IMR-90 (cell line): ENCODE measurements at regions not wholly inside any gene's neighbourhood (a gene's known extent, or its start where the extent isn't known, plus 50 kb on each side); places are given as distances from the start of the nearest gene placed in this dataset.

Experiments
- ATAC-seq: fragments of 200-7000 bp; cut with Tn5 transposase; 2 replicates; pipeline ENCODE4 v1.9.1; 2020; ENCODE audit warnings: low read depth, mild to moderate bottlenecking, moderate library complexity
- BruUV-seq: library from RNA; stranded (reverse); fragments of 400-500 nt; replicated peaks from 2 replicates; lab custom pipeline; 2021; lab: Mats Ljungman, UMichigan
- CTCF ChIA-PET: fragments of 300-600 bp; formaldehyde crosslinking; extraction: SDS; loops from one replicate; lab custom pipeline; 2021; ENCODE audit warnings: antibody characterized with exemption; lab: Yijun Ruan, JAX
- POLR2A ChIA-PET: fragments of 300-600 bp; sonication (Branson Sonifier 250); formaldehyde crosslinking; loops from one replicate; lab custom pipeline; 2022; ENCODE audit warnings: antibody characterized with exemption; ENCODE audit not compliant: unreplicated experiment; lab: Charles Lee
- DNase-seq: peaks from one replicate; pipeline ENCODE4 v3.0.0; 2013
- H2AFZ ChIP-seq: replicated peaks from 2 replicates; pipeline ENCODE3; 2013; ENCODE audit warnings: low read length, mild to moderate bottlenecking; ENCODE audit not compliant: poor library complexity
- H2AK5ac ChIP-seq: 2 replicates; pipeline ENCODE4 v1.6.1; 2013; ENCODE audit warnings: low read depth, low read length, inconsistent platforms
- H2AK9ac ChIP-seq: replicated peaks from 2 replicates; pipeline ENCODE3; 2013; ENCODE audit warnings: mild to moderate bottlenecking, low read depth, low read length, moderate library complexity; ENCODE audit not compliant: poor library complexity
- H2BK120ac ChIP-seq: 2 replicates; pipeline ENCODE4 v1.6.1; 2013; ENCODE audit warnings: low read depth, low read length, inconsistent platforms
- H2BK15ac ChIP-seq: 3 replicates; pipeline ENCODE4 v1.6.1; 2013; ENCODE audit warnings: low read depth, low read length, inconsistent platforms
- H2BK20ac ChIP-seq: 2 replicates; pipeline ENCODE4 v1.6.1; 2013; ENCODE audit warnings: low read depth, mild to moderate bottlenecking, inconsistent platforms, low read length, moderate library complexity
- H2BK5ac ChIP-seq: 2 replicates; pipeline ENCODE4 v1.6.1; 2013; ENCODE audit warnings: mild to moderate bottlenecking, low read depth, low read length, inconsistent platforms; ENCODE audit not compliant: poor library complexity, severe bottlenecking
- H3K14ac ChIP-seq: replicated peaks from 2 replicates; pipeline ENCODE4 v1.6.1; 2013; ENCODE audit warnings: low read depth, low read length, inconsistent platforms
- H3K18ac ChIP-seq: 2 replicates; pipeline ENCODE4 v1.6.1; 2013; ENCODE audit warnings: low read depth, low read length, control low read depth
- H3K23ac ChIP-seq: 2 replicates; pipeline ENCODE4 v1.6.1; 2013; ENCODE audit warnings: low read depth, low read length, inconsistent platforms
- H3K27ac ChIP-seq: 2 replicates; pipeline ENCODE4 v1.5.1; 2013; ENCODE audit warnings: mild to moderate bottlenecking, control low read depth, low read length; ENCODE audit not compliant: insufficient read depth
- H3K27me3 ChIP-seq: 2 replicates; pipeline ENCODE4 v1.6.1; 2013; ENCODE audit warnings: low read length; ENCODE audit not compliant: control insufficient read depth, insufficient read depth
- H3K36me3 ChIP-seq: 2 replicates; pipeline ENCODE4 v1.6.1; 2013; ENCODE audit warnings: low read length, mixed read lengths; ENCODE audit not compliant: control insufficient read depth, insufficient read depth
- H3K4ac ChIP-seq: 2 replicates; pipeline ENCODE4 v1.6.1; 2013; ENCODE audit warnings: low read depth, low read length, inconsistent platforms
- H3K4me1 ChIP-seq: 2 replicates; pipeline ENCODE4 v1.6.1; 2013; ENCODE audit warnings: low read length, mixed read lengths; ENCODE audit not compliant: control insufficient read depth, insufficient read depth
- H3K4me2 ChIP-seq: 2 replicates; pipeline ENCODE4 v1.6.1; 2013; ENCODE audit warnings: low read depth, mild to moderate bottlenecking, control low read depth, low read length, moderate library complexity
- H3K4me3 ChIP-seq: 2 replicates; pipeline ENCODE4 v1.5.1; 2013; ENCODE audit warnings: low read depth, mild to moderate bottlenecking, control low read depth, low read length, moderate library complexity; ENCODE audit not compliant: insufficient read depth
- H3K56ac ChIP-seq: 2 replicates; pipeline ENCODE4 v1.6.1; 2013; ENCODE audit warnings: low read length, inconsistent platforms; ENCODE audit not compliant: insufficient read depth; ENCODE audit errors: extremely low read depth
- H3K79me1 ChIP-seq, 2 experiments: 2 replicates each; pipeline ENCODE4 v1.6.1; 2013; ENCODE audit warnings: low read length in 2 of 2, inconsistent platforms in 1 of 2, low read depth in 1 of 2
- H3K9ac ChIP-seq: 2 replicates; pipeline ENCODE4 v1.6.1; 2013; ENCODE audit warnings: low read depth, low read length, control low read depth
- H3K9me1 ChIP-seq: 2 replicates; pipeline ENCODE4 v1.6.1; 2013; ENCODE audit warnings: low read length, inconsistent platforms; ENCODE audit not compliant: insufficient read depth
- H3K9me3 ChIP-seq: 2 replicates; pipeline ENCODE4 v1.6.1; 2013; ENCODE audit warnings: low read length; ENCODE audit not compliant: control insufficient read depth, insufficient read depth
- H4K20me1 ChIP-seq: 2 replicates; pipeline ENCODE4 v1.6.1; 2013; ENCODE audit warnings: low read length, inconsistent platforms; ENCODE audit not compliant: insufficient read depth
- H4K5ac ChIP-seq: 2 replicates; pipeline ENCODE4 v1.6.1; 2013; ENCODE audit warnings: mild to moderate bottlenecking, low read depth, low read length, control low read depth
- H4K8ac ChIP-seq, 2 experiments: 2 replicates each; pipeline ENCODE4 v1.6.1; 2013; ENCODE audit warnings: low read depth in 2 of 2, low read length in 2 of 2, control low read depth in 1 of 2, inconsistent platforms in 1 of 2
- H4K91ac ChIP-seq: 2 replicates; pipeline ENCODE4 v1.6.1; 2013; ENCODE audit warnings: low read depth, low read length, inconsistent platforms; ENCODE audit not compliant: insufficient read depth
- BHLHE40 ChIP-seq: fragments of 150-350 bp; IDR thresholded peaks from 2 replicates; pipeline ENCODE4 v1.6.1; 2016; ENCODE audit warnings: mild to moderate bottlenecking, low read depth, low read length
- CEBPB ChIP-seq: IDR thresholded peaks from 2 replicates; pipeline ENCODE4 v1.6.1; 2012; ENCODE audit warnings: low read depth, low read length, improper control_type of control experiment
- CHD1 ChIP-seq: IDR thresholded peaks from 2 replicates; pipeline ENCODE4 v1.6.1; 2012; ENCODE audit warnings: low read depth, low read length, improper control_type of control experiment
- ELK1 ChIP-seq: fragments of 150-350 bp; IDR thresholded peaks from 2 replicates; pipeline ENCODE4 v1.6.1; 2016; ENCODE audit warnings: low read depth, mild to moderate bottlenecking, low read length, moderate library complexity, borderline replicate concordance
- MXI1 ChIP-seq: IDR thresholded peaks from 2 replicates; pipeline ENCODE4 v1.6.1; 2012; ENCODE audit warnings: low read depth, mild to moderate bottlenecking, low read length, moderate library complexity, borderline replicate concordance
- POLR2A ChIP-seq: IDR thresholded peaks from 2 replicates; pipeline ENCODE4 v1.6.1; 2012; ENCODE audit warnings: mild to moderate bottlenecking, low read depth, low read length
- RAD21 ChIP-seq: IDR thresholded peaks from 2 replicates; pipeline ENCODE4 v1.6.1; 2012; ENCODE audit warnings: low read length, improper control_type of control experiment
- RCOR1 ChIP-seq: IDR thresholded peaks from 2 replicates; pipeline ENCODE4 v1.6.1; 2012; ENCODE audit warnings: mild to moderate bottlenecking, low read length, improper control_type of control experiment; ENCODE audit not compliant: insufficient replicate concordance
- RFX5 ChIP-seq: IDR thresholded peaks from 2 replicates; pipeline ENCODE4 v1.8.0; 2012; ENCODE audit warnings: low read depth, mild to moderate bottlenecking, low read length, moderate library complexity
- WGBS, 2 experiments: methylation state at CpG; one replicate each; pipeline versions ENCODE4 v1.1.5 to v1.1.7; 2013; ENCODE audit warnings: missing lambda C conversion rate in 2 of 2; ENCODE audit not compliant: insufficient read length in 1 of 2; ENCODE audit errors: extremely low coverage in 2 of 2; 5-methylcytosine and 5-hydroxymethylcytosine counted together
- dilution Hi-C: fragments of 300-500 bp; cut with HindIII; formaldehyde crosslinking; loops from one replicate; pipeline ENCODE4 v1.14.3; 2018; ENCODE audit warnings: low sequenced_read_pairs; ENCODE audit not compliant: unreplicated experiment
- in situ Hi-C: fragments of 300-500 bp; cut with MboI; formaldehyde crosslinking; loops from 3 replicates; pipeline ENCODE4 v1.14.3; 2019; ENCODE audit warnings: low sequenced_read_pairs, inconsistent platforms, mixed read lengths
- intact Hi-C: fragments of 100-400 bp; cut with micrococcal nuclease; formaldehyde crosslinking; loops from 2 replicates; pipeline ENCODE4 v1.10.0; 2022
- TF ChIP-seq, protein P1 (sequence below): fragments of 150-350 bp; IDR thresholded peaks from 2 replicates; pipeline ENCODE4 v1.6.1; 2017; ENCODE audit warnings: mild to moderate bottlenecking, antibody characterized with exemption, low read length, low read depth

DNA sequence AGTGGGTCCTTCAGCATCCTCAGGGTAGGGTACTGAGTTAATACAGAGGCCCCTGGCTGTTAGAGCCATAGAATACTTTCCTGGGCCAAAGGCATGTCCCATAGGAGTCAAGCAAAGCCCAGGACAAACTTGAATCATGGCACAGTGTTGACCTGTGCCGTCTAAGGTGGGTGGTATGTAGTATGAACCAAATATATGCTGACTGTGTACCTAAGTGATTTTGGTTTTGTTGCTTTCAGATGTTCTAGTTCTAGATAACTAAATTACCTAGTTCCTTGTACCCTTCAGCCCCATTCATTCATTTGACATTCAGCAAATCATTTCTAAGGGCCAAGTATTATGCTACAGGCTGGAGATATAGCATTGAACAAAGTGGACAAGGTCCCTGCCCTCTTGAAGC lies 61.3 kb upstream of the GPRC5B start (continued):
- TF ChIP-seq RAD21 (no peak), POLR2A (no peak), MXI1 (no peak)

GRCh38 chr16:19940195-19940594 lies 55.5 kb upstream of the GPRC5B start:
- Histone ChIP-seq H3K4me3 (no peak overlapping the region), H2BK20ac (no peak overlapping the region), H3K23ac (no peak overlapping the region), H4K5ac (no peak overlapping the region), H4K91ac (no peak overlapping the region), H3K4ac (no peak overlapping the region), H3K27ac (no peak overlapping the region), H2BK5ac (no peak overlapping the region), H4K8ac (no peak overlapping the region), H3K14ac (no peak overlapping the region), H2AFZ (no peak overlapping the region), H2BK120ac (no peak overlapping the region), H3K9me1 (no peaks in the 10 kb centered on the region), H2AK9ac (no peak overlapping the region), H3K4me1 (no peaks in the 10 kb centered on the region), H3K4me2 (no peak overlapping the region), H3K79me1 (no peaks in the 10 kb centered on the region), H4K20me1 (no peaks in the 10 kb centered on the region), H2BK15ac (no peak overlapping the region), H3K36me3 (no peaks in the 10 kb centered on the region), H2AK5ac (no peak overlapping the region), H3K18ac (no peak overlapping the region), H3K27me3 (no peaks in the 10 kb centered on the region), H3K56ac (no peak overlapping the region), H3K9ac (no peak overlapping the region), H3K9me3 (no peaks in the 10 kb centered on the region)
- dilution Hi-C loops: no loop called here
- no TSS peak for BruUV-seq
- DNase-seq (no peak), ATAC-seq (no peak)
- in situ Hi-C loops: no loop called here
- POLR2A ChIA-PET: no interaction called here
- 80% methylated on average over 1 of the region's 6 CpGs; no CpG with 5 or more reads in 1 of the 2 experiments for WGBS, 2 experiments
- TF ChIP-seq RFX5 (no peak), CEBPB (no peak), RCOR1 (no peak), CHD1 (no peak), ELK1 (no peak), MXI1 (no peak), BHLHE40 (no peak)
- TF ChIP-seq, protein P1, sequence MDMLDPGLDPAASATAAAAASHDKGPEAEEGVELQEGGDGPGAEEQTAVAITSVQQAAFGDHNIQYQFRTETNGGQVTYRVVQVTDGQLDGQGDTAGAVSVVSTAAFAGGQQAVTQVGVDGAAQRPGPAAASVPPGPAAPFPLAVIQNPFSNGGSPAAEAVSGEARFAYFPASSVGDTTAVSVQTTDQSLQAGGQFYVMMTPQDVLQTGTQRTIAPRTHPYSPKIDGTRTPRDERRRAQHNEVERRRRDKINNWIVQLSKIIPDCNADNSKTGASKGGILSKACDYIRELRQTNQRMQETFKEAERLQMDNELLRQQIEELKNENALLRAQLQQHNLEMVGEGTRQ: no peak
- CTCF ChIA-PET: interaction anchor here (0.7 kb wide), 1 partner anchor 443 kb away, joined by 3 read pairs; no protein-coding TSS in a partner anchor
- intact Hi-C loops: no loop called here
